GM12878 (cell line): ENCODE measurements at regions not wholly inside any gene's neighbourhood (a gene's known extent, or its start where the extent isn't known, plus 50 kb on each side); places are given as distances from the start of the nearest gene placed in this dataset.

ENCODE experiments used
- E2F4 ChIP-seq: IDR thresholded peaks from 2 replicates; pipeline ENCODE4 v1.6.1; 2012; ENCODE audit warnings: low read depth, low read length, improper control_type of control experiment
- JUNB ChIP-seq: IDR thresholded peaks from 2 replicates; pipeline ENCODE4 v1.6.1; 2016; ENCODE audit warnings: antibody characterized with exemption, mild to moderate bottlenecking
- NKRF ChIP-seq: fragments of 450-650 bp; conservative IDR thresholded peaks from 2 replicates; pipeline ENCODE4 v1.6.1; 2017; ENCODE audit warnings: mild to moderate bottlenecking, moderate library complexity
- PRDM15 ChIP-seq: fragments of 450-650 bp; formaldehyde crosslinking; IDR thresholded peaks from 2 replicates; pipeline ENCODE4 v1.4.0; 2020; ENCODE audit warnings: mild to moderate bottlenecking, moderate library complexity

GRCh38 chr3:177358091-177358976, 161.1 kb upstream of the TBL1XR1 start (continued):
- no peak for TF ChIP-seq PRDM15 (CRISPR knock-in tag)
- no peak for TF ChIP-seq NKRF
- TF ChIP-seq JUNB = no peak; the same call in 1 of the 2 replicates
- TF ChIP-seq E2F4 = no peak
- TF ChIP-seq, all 136 proteins: peak for 41
